IPS DF 6.9 (cell line): ENCODE measurements at regions not wholly inside any gene's neighbourhood (a gene's known extent, or its start where the extent isn't known, plus 50 kb on each side); places are given as distances from the start of the nearest gene placed in this dataset.
"Not testable (repeated sequence)": the region's sequence is repeated elsewhere in the genome, so short reads cannot be mapped to it uniquely, and the experiment has no call there.

Experiments used
- DNase-seq: peaks from one replicate; pipeline ENCODE4 v3.0.0-alpha.2; 2013; ENCODE audit warnings: low read depth, low spot score
- H3K27ac ChIP-seq: one replicate; pipeline ENCODE4 v1.5.1; 2013; ENCODE audit warnings: low read length, control low read depth
- H3K27me3 ChIP-seq: 2 replicates; pipeline ENCODE4 v1.6.1; 2013; ENCODE audit warnings: mild to moderate bottlenecking, low read length; ENCODE audit not compliant: control insufficient read depth, insufficient read depth
- H3K36me3 ChIP-seq: 2 replicates; pipeline ENCODE4 v1.6.1; 2013; ENCODE audit warnings: low read length; ENCODE audit not compliant: control insufficient read depth, insufficient read depth
- H3K4me1 ChIP-seq: 2 replicates; pipeline ENCODE4 v1.6.1; 2013; ENCODE audit warnings: low read length; ENCODE audit not compliant: control insufficient read depth, insufficient read depth
- H3K4me3 ChIP-seq: 2 replicates; pipeline ENCODE4 v1.5.1; 2013; ENCODE audit warnings: mild to moderate bottlenecking, low read length
- H3K9me3 ChIP-seq: 2 replicates; pipeline ENCODE4 v1.6.1; 2013; ENCODE audit warnings: low read length, inconsistent platforms; ENCODE audit not compliant: control insufficient read depth, insufficient read depth
- WGBS: extraction: QIAGEN DNeasy Blood & Tissue Kit; methylation state at CpG from one replicate; pipeline ENCODE4 v1.1.7; 2013; ENCODE audit warnings: mixed read lengths, missing lambda C conversion rate; ENCODE audit not compliant: insufficient read length, insufficient coverage; 5-methylcytosine and 5-hydroxymethylcytosine counted together

DNA sequence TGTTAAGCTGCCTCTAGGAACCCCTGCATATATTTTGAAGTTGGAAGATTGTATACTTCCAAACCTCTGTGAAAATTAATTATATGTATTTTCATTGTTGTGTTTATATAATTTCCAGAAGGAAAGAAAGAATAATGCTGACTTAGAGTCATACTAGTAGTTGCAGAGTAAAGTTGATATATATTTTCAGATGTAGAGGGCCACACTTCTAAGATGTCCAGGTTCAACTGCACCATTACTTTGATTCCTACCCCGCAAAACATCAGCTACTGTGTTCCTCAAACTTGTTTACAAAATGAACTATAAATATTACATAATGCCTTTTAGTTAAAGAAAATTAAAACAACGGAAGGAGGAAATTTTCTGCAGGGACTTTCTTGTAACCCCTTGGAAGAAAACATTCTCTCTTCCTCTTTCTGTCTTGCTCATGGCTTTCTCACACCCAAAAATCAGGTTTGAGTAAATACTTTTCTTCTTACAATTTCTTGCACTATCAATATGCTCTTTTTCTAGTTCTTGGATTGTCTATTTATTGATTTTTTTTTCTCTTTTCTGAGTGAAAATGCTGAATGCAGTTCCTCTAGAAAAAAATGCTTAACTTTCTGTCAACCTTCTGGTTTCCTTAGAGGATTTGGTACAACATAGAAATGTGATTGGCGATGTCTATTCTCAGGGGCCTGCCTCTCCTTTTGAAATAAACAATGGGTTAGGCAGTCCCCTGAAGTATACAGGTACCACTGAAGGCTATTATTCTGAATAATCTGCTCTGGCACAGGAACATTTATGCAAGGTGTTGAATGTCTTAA lies 867.8 kb downstream of the TTLL7 start:
- H3K9me3 ChIP-seq: no peaks in the 10 kb centered on the region
- no peak for DNase-seq
- no peaks in the 10 kb centered on the region for H3K4me1 ChIP-seq
- no CpG with 5 or more reads among the region's 3 CpGs for WGBS
- H3K4me3 ChIP-seq: no peak overlapping the region
- no peak overlapping the region for H3K27ac ChIP-seq
- no peaks in the 10 kb centered on the region for H3K36me3 ChIP-seq
- no peaks in the 10 kb centered on the region for H3K27me3 ChIP-seq

DNA sequence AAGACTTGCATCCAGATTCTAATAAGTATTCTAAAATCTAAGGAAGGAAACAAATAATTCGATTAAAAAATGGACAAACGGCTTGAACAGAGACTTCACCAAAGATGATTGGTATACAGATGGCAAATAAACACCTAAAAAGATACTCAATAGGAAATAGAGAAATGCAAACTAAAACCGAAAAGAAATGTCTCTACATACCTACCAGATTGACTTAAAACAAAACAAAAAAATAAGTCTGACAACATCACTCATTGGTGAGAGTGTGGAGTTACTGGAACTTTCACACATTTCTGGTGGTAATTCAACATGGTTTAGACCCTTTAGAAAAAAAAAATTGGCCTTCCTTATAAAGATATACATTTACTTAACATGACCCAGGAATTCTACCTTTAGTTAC lies 869.8 kb downstream of the TTLL7 start:
- no peak overlapping the region for H3K27ac ChIP-seq
- no peaks in the 10 kb centered on the region for H3K27me3 ChIP-seq
- H3K9me3 ChIP-seq: no peaks in the 10 kb centered on the region
- H3K36me3 ChIP-seq: no peaks in the 10 kb centered on the region
- no peak for DNase-seq
- H3K4me3 ChIP-seq: no peak overlapping the region
- no CpG with 5 or more reads among the region's 3 CpGs for WGBS
- H3K4me1 ChIP-seq: no peaks in the 10 kb centered on the region

DNA sequence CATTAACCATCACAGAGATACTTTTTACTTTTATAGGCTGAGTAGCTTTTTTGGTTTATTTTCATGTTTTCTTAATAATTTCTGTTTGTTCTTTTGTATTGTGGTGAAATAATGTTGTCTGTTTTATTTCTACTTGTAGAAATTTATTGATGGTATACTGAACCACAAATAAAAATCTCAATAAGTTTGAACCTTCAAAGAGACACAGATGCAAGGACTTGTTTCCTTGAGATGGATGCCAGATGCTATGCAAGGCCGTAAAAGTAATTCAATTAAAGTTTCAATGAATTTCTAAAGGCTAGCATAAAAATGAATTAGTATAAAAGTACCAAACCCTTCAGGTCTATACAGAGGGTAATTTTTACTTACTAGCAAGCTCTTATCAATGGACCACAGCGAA lies 873.5 kb downstream of the TTLL7 start:
- Histone ChIP-seq H3K4me1 (no peaks in the 10 kb centered on the region), H3K4me3 (no peak overlapping the region), H3K27ac (no peak overlapping the region), H3K9me3 (no peaks in the 10 kb centered on the region), H3K36me3 (no peaks in the 10 kb centered on the region), H3K27me3 (no peaks in the 10 kb centered on the region)
- WGBS: no CpG with 5 or more reads among the region's 2 CpGs
- DNase-seq: no peak

DNA sequence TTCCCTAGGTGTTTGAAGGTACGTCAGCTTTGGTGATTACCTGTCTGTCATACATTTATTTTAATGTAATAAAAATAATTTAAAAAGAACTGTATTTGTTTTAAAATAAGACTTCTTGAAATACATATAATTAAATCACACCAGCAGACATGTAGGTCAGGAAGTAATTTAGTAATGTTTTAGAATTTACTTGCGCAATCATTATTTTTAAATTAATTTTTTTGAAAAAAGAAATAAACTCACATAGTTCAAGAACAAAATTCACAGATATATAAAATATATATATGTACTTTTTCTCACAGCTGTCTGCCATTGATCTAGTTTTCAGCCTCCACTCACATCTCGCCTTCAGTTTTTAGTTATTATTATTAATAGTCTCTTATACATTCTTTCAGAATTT lies 875.9 kb downstream of the TTLL7 start:
- no peaks in the 10 kb centered on the region for H3K36me3 ChIP-seq
- DNase-seq: no peak
- WGBS: no CpG with 5 or more reads among the region's 3 CpGs

DNA sequence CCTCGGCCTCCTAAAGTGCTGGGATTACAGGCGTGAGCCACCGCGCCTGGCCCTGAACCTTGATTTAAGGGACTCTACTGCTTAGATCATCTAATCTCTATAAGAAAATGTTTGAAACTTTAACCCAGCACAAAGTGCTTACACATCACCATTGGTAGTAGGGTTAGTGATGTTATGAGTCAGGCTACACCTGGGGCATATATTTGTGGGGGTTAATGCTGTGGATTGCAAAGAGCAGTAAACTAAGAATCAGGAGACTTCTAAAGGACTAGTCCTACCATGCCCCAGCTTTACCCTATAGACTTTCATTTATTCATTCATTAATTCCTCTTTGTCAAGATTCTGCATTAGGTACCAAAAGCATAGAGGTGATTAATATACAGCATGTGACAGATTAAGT lies 880.5 kb downstream of the TTLL7 start:
- no CpG with 5 or more reads among the region's 4 CpGs for WGBS
- H3K9me3 ChIP-seq: no peaks in the 10 kb centered on the region
- no peaks in the 10 kb centered on the region for H3K36me3 ChIP-seq
- H3K4me1 ChIP-seq: no peaks in the 10 kb centered on the region
- H3K27ac ChIP-seq: no peak overlapping the region
- H3K4me3 ChIP-seq: no peak overlapping the region
- no peak for DNase-seq
- H3K27me3 ChIP-seq: no peaks in the 10 kb centered on the region

More for the DNA sequence above, 875.9 kb downstream of the TTLL7 start:
- Histone ChIP-seq H3K4me1 (no peaks in the 10 kb centered on the region), H3K27ac (no peak overlapping the region), H3K4me3 (no peak overlapping the region), H3K27me3 (no peaks in the 10 kb centered on the region), H3K9me3 (no peaks in the 10 kb centered on the region)

DNA sequence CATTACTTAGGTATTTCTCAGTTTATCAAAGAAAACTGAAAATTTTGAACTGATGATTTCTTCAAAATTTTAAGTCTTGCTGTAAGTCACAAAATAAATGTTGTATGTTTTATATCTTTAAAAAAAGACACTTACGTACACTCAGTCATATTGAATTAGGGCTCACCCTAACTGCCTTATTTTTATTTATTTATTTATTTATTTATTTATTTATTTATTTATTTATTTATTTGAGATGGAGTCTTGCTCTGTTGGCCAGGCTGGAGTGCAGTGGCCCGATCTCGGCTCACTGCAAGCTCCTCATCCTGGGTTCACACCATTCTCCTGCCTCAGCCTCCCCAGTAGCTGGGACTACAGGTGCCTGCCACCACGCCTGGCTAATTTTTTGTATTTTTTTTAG lies 881.9 kb downstream of the TTLL7 start:
- DNase-seq, H3K4me3 ChIP-seq, H3K27me3 ChIP-seq, H3K36me3 ChIP-seq, H3K9me3 ChIP-seq, H3K27ac ChIP-seq, H3K4me1 ChIP-seq: not testable (repeated sequence)
- no CpG with 5 or more reads among the region's 4 CpGs for WGBS

DNA sequence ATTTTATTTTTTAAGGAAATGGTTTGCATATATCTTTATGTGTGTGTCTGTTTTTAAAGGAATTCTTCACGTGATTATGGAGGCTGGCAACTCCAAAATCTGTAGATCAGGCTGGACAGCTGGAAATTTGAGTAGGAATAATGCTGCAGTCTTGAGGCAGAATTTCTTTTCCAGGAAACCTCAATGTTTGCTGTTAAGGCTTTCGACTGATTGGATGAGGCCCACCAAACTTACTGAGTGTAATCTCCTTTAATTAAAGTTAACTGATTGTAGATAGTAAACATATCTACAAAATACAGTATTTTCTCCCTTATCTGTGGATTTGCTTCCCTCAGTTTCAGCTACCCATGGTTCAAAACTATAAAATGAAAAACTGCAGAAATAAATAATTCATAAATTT lies 883.1 kb downstream of the TTLL7 start:
- H3K9me3 ChIP-seq: no peaks in the 10 kb centered on the region
- H3K27ac ChIP-seq: no peak overlapping the region
- no CpG with 5 or more reads among the region's 2 CpGs for WGBS
- H3K27me3 ChIP-seq: no peaks in the 10 kb centered on the region
- H3K4me3 ChIP-seq: no peak overlapping the region
- H3K36me3 ChIP-seq: no peaks in the 10 kb centered on the region
- DNase-seq: no peak
- no peaks in the 10 kb centered on the region for H3K4me1 ChIP-seq

DNA sequence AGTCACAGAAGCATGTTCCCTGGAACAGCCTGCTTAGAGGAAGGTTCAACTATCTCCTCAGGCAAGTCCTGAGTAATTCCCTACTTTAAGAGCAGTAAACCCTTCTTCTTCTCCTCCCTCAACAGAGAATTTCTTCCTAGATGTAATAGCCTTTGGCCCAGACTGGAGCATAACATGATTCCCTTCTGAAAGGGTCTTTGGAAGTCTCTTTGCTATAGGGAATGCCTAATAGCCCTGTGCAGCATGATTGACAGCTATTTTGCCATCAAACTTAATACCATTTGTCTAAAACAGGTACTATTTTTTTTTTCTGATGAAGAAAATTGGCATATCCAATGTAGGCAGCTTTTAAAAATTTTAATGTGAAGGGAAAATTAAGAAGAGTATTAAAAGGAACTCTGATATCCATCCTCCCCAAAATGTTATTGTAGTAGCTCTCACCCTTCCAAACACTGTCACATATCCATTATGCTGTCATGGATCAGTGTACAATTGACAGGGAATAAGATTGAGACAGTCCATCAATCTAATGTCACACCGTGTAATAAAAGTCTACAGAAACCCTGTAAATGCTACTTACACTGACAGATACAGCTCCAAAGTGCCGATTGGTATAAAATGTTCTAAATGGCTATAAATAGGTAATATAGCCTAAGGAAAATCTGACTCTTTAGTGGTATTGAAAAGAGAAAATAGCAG lies 884.6 kb downstream of the TTLL7 start:
- no CpG with 5 or more reads among the region's 2 CpGs for WGBS
- Histone ChIP-seq H3K27ac (no peak overlapping the region), H3K4me1 (no peaks in the 10 kb centered on the region)

DNA sequence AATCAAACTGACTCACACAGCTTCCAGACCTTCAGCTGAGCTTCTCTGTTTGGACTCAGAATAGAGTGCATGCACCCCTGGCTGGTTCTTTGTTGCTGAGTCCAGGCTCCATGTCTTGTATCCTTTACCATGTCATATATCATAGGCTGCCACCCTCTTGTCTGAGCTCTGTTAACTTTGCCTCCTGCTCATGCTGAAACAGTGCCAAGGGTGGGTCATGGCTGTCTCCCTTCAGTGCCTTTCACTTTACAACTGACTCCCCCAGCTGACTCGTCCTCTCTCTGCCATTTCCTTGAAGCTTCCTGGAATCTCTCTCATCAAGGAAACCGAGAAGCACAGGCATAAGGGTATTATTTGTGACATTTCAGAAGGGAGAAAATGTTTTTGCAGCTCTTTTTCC lies 885.3 kb downstream of the TTLL7 start:
- Histone ChIP-seq H3K36me3 (no peaks in the 10 kb centered on the region), H3K4me3 (no peak overlapping the region), H3K27me3 (no peaks in the 10 kb centered on the region), H3K4me1 (no peaks in the 10 kb centered on the region), H3K27ac (no peak overlapping the region), H3K9me3 (no peaks in the 10 kb centered on the region)
- no peak for DNase-seq
- no CpG with 5 or more reads among the region's 2 CpGs for WGBS

More for the DNA sequence above, 884.6 kb downstream of the TTLL7 start:
- DNase-seq: no peak
- no peaks in the 10 kb centered on the region for H3K36me3 ChIP-seq
- H3K4me3 ChIP-seq: no peak overlapping the region
- H3K9me3 ChIP-seq: no peaks in the 10 kb centered on the region
- H3K27me3 ChIP-seq: no peaks in the 10 kb centered on the region

DNA sequence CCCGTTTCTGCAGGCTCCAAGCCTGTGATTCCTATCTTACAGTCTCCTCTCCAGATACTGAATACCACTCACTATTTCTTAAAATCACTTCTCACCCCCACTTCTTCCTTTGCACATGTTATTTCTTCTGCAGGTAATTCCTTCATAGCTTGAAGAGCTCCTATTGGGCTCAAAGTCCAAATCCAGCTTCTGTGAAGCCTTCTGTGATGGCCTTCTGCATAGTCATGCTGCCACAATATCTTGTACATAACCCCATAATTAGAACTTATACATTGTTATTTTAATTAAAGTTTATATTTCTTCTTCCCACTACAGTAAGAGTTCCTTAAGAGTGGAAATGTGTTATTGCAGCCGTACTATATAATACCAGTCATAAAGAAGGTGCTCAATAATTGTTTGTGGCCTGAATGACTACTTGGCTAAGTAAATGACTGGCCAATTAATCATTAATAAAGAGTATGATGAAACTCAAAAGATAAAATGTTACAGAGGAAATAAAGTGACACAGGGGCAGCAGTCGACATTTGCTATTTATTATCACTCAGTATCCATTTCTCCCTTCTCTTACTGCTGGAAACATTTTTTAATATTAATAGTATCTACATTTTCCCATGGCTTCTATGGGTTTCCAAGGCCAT lies 886.6 kb downstream of the TTLL7 start:
- Histone ChIP-seq H3K4me1 (no peaks in the 10 kb centered on the region), H3K4me3 (no peak overlapping the region), H3K9me3 (no peaks in the 10 kb centered on the region), H3K27me3 (no peaks in the 10 kb centered on the region), H3K36me3 (no peaks in the 10 kb centered on the region), H3K27ac (no peak overlapping the region)
- no CpG with 5 or more reads among the region's 3 CpGs for WGBS
- DNase-seq: no peak
